DND-41 (cell line): ENCODE measurements at regions not wholly inside any gene's neighbourhood (a gene's known extent, or its start where the extent isn't known, plus 50 kb on each side); places are given as distances from the start of the nearest gene placed in this dataset.

ENCODE experiments used
- ATAC-seq: fragments of 200-7000 bp; cut with Tn5 transposase; 3 replicates; pipeline ENCODE4 v1.9.1; 2021; ENCODE audit warnings: low read depth; ENCODE audit not compliant: insufficient read depth
- DNase-seq: peaks from one replicate; pipeline ENCODE4 v3.0.0-alpha.2; 2020
- H2AFZ ChIP-seq: 2 replicates; pipeline ENCODE4 v1.6.0; 2012; ENCODE audit warnings: low read depth, low read length
- H3K27ac ChIP-seq: 2 replicates; pipeline ENCODE4 v1.5.1; 2012; ENCODE audit warnings: low read length, inconsistent platforms
- H3K27me3 ChIP-seq: fragments of 200-600 bp; sonication (generic); 2 replicates; pipeline ENCODE4 v1.6.0; 2012; ENCODE audit warnings: low read length, mild to moderate bottlenecking, inconsistent platforms; ENCODE audit not compliant: insufficient read depth, poor library complexity
- H3K36me3 ChIP-seq: 2 replicates; pipeline ENCODE4 v1.5.1; 2012; ENCODE audit warnings: low read length, inconsistent platforms; ENCODE audit not compliant: insufficient read depth
- H3K4me1 ChIP-seq: 2 replicates; pipeline ENCODE4 v1.5.1; 2012; ENCODE audit warnings: mild to moderate bottlenecking, low read length; ENCODE audit not compliant: insufficient read depth
- H3K4me2 ChIP-seq: 2 replicates; pipeline ENCODE4 v1.6.0; 2012; ENCODE audit warnings: mild to moderate bottlenecking, moderate library complexity, low read length, inconsistent platforms; ENCODE audit not compliant: insufficient read depth
- H3K4me3 ChIP-seq, 2 experiments: fragments of 200-600 bp in 1 of 2; shearing (Covaris generic) in 1 of 2; 2 replicates each; pipeline ENCODE4 v1.5.1; 2012 to 2016; ENCODE audit warnings: inconsistent platforms in 2 of 2, low read length in 2 of 2, mild to moderate bottlenecking in 2 of 2, low read depth in 1 of 2, moderate library complexity in 1 of 2
- H3K79me2 ChIP-seq: 2 replicates; pipeline ENCODE4 v1.6.0; 2012; ENCODE audit warnings: low read length, inconsistent platforms; ENCODE audit not compliant: insufficient read depth
- H3K9ac ChIP-seq: 2 replicates; pipeline ENCODE4 v1.6.0; 2012; ENCODE audit warnings: low read depth, mild to moderate bottlenecking, inconsistent platforms, low read length, moderate library complexity
- H3K9me3 ChIP-seq: 2 replicates; pipeline ENCODE4 v1.5.1; 2012; ENCODE audit warnings: low read length, moderate library complexity, mild to moderate bottlenecking, inconsistent platforms; ENCODE audit not compliant: insufficient read depth, severe bottlenecking
- H4K20me1 ChIP-seq: 2 replicates; pipeline ENCODE4 v1.6.0; 2012; ENCODE audit warnings: low read length; ENCODE audit not compliant: insufficient read depth
- CTCF ChIP-seq: IDR thresholded peaks from 2 replicates; pipeline ENCODE4 v1.5.1; 2012; ENCODE audit warnings: borderline replicate concordance, low read length, moderate library complexity, mild to moderate bottlenecking; ENCODE audit not compliant: poor library complexity, severe bottlenecking; ENCODE audit errors: extremely low read depth
- EZH2 ChIP-seq: IDR thresholded peaks from 3 replicates; pipeline ENCODE4 v1.6.1; 2012; ENCODE audit warnings: borderline replicate concordance, low read depth, mild to moderate bottlenecking, moderate library complexity, low read length, inconsistent platforms; ENCODE audit not compliant: severe bottlenecking

GRCh38 chr1:55289614-55290013 is 74.5 kb upstream of the USP24 start:
- H3K4me1 ChIP-seq = no peaks in the 10 kb centered on the region
- TF ChIP-seq CTCF (peak; percentile 13), EZH2 (no peak)
- H3K4me3 ChIP-seq = no peak overlapping the region
- no peak overlapping the region for H3K9ac ChIP-seq
- no peaks in the 10 kb centered on the region for H3K27me3 ChIP-seq
- DNase-seq (no peak), ATAC-seq (no peak)
- H3K4me2 ChIP-seq = no peak overlapping the region
- H3K36me3 ChIP-seq = no peaks in the 10 kb centered on the region
- H3K9me3 ChIP-seq = no peaks in the 10 kb centered on the region
- H3K27ac ChIP-seq = no peak overlapping the region
- no peaks in the 10 kb centered on the region for H3K79me2 ChIP-seq
- H2AFZ ChIP-seq = no peak overlapping the region
- no peaks in the 10 kb centered on the region for H4K20me1 ChIP-seq

- Histone ChIP-seq H3K4me2 (no peak overlapping the region), H2AFZ (no peak overlapping the region), H3K36me3 (no peaks in the 10 kb centered on the region), H3K79me2 (no peaks in the 10 kb centered on the region), H3K9me3 (no peaks in the 10 kb centered on the region), H4K20me1 (no peaks in the 10 kb centered on the region), H3K27ac (no peak overlapping the region), H3K27me3 (no peaks in the 10 kb centered on the region), H3K4me3 (no peak overlapping the region), H3K9ac (no peak overlapping the region), H3K4me1 (no peaks in the 10 kb centered on the region)
- DNase-seq (no peak), ATAC-seq (no peak)
- TF ChIP-seq EZH2 (no peak), CTCF (no peak)
These were observed 73.9 kb upstream of the USP24 start for GRCh38 chr1:55289042-55289441.

GRCh38 chr1:55288245-55288644 is 73.1 kb upstream of the USP24 start:
- H3K27ac ChIP-seq = no peak overlapping the region

More at GRCh38 chr1:55288245-55288644, 73.1 kb upstream of the USP24 start:
- DNase-seq (no peak), ATAC-seq (no peak)
- H3K9me3 ChIP-seq = no peaks in the 10 kb centered on the region
- no peaks in the 10 kb centered on the region for H3K36me3 ChIP-seq
- no peak for TF ChIP-seq EZH2
- TF ChIP-seq CTCF = no peak
- no peak overlapping the region for H3K9ac ChIP-seq
- no peaks in the 10 kb centered on the region for H3K27me3 ChIP-seq
- H2AFZ ChIP-seq = no peak overlapping the region
- H3K4me2 ChIP-seq = no peak overlapping the region
- H4K20me1 ChIP-seq = no peaks in the 10 kb centered on the region
- H3K4me3 ChIP-seq = no peak overlapping the region
- no peaks in the 10 kb centered on the region for H3K4me1 ChIP-seq
- no peaks in the 10 kb centered on the region for H3K79me2 ChIP-seq
